ENCODE measurements at regions not wholly inside any gene's neighbourhood (a gene's known extent, or its start where the extent isn't known, plus 50 kb on each side); places are given as distances from the start of the nearest gene placed in this dataset.

GRCh38 chr13:87459419-87459818, 211.8 kb upstream of the SLITRK5 start:
- no peak for TF ChIP-seq CTCF (IDR thresholded peaks at IDR 0.05; ENCODE audit: low read length)
- no peak for TF ChIP-seq EZH2 (IDR thresholded peaks at IDR 0.05; ENCODE audit: borderline replicate concordance, low read length)

Measured in OCI-LY1 (cell line).